ENCODE measurements at regions not wholly inside any gene's neighbourhood (a gene's known extent, or its start where the extent isn't known, plus 50 kb on each side); places are given as distances from the start of the nearest gene placed in this dataset.

- TF ChIP-seq CTCF (IDR thresholded peaks at IDR 0.05; ENCODE audit: low read depth, low read length), result no peak
- DNase-seq (ENCODE audit: low read depth, low spot score), result no peak
- H3K9me3 ChIP-seq (ENCODE audit: control insufficient read depth, insufficient read depth, low read length), result no peaks in the 10 kb centered on the region
- CTCF ChIA-PET, result no interaction called here
- POLR2A ChIA-PET, result no interaction called here
- H3K27me3 ChIP-seq (ENCODE audit: control insufficient read depth, insufficient read depth, low read length), result no peaks in the 10 kb centered on the region
- H3K4me3 ChIP-seq (ENCODE audit: low read depth, low read length), result no peak overlapping the region
- H3K27ac ChIP-seq (ENCODE audit: low read depth, low read length), result no peak overlapping the region
These were observed 509.9 kb upstream of the POU3F4 start for GRCh38 chrX:82998163-82998562.

GRCh38 chrX:83004012-83004411 is 504.1 kb upstream of the POU3F4 start:
- no peaks in the 10 kb centered on the region for H3K9me3 ChIP-seq (ENCODE audit: control insufficient read depth, insufficient read depth, low read length)
- ChIA-PET POLR2A (no interaction called here), CTCF (no interaction called here)
- H3K27ac ChIP-seq (ENCODE audit: low read depth, low read length), result no peak overlapping the region
- no peak for TF ChIP-seq CTCF (IDR thresholded peaks at IDR 0.05; ENCODE audit: low read depth, low read length)
- no peak for DNase-seq (ENCODE audit: low read depth, low spot score)
- no peaks in the 10 kb centered on the region for H3K27me3 ChIP-seq (ENCODE audit: control insufficient read depth, insufficient read depth, low read length)
- H3K4me3 ChIP-seq (ENCODE audit: low read depth, low read length), result no peak overlapping the region

- POLR2A ChIA-PET, result no interaction called here
- Histone ChIP-seq H3K27ac (ENCODE audit: low read depth, low read length) (no peak overlapping the region), H3K9me3 (ENCODE audit: control insufficient read depth, insufficient read depth, low read length) (no peaks in the 10 kb centered on the region), H3K27me3 (ENCODE audit: control insufficient read depth, insufficient read depth, low read length) (no peaks in the 10 kb centered on the region), H3K4me3 (ENCODE audit: low read depth, low read length) (no peak overlapping the region)
- CTCF ChIA-PET, result no interaction called here
- no peak for DNase-seq (ENCODE audit: low read depth, low spot score)
- TF ChIP-seq CTCF (IDR thresholded peaks at IDR 0.05; ENCODE audit: low read depth, low read length), result 0 out of 2 replicates have a peak, but pooled peaks have one; percentile 10
These were observed 499.7 kb upstream of the POU3F4 start for GRCh38 chrX:83008415-83008814.

GRCh38 chrX:83019258-83019657 is 488.8 kb upstream of the POU3F4 start:
- DNase-seq (ENCODE audit: low read depth, low spot score), result no peak
- no peak for TF ChIP-seq CTCF (IDR thresholded peaks at IDR 0.05; ENCODE audit: low read depth, low read length)
- Histone ChIP-seq H3K4me3 (ENCODE audit: low read depth, low read length) (no peak overlapping the region), H3K27me3 (ENCODE audit: control insufficient read depth, insufficient read depth, low read length) (no peaks in the 10 kb centered on the region), H3K9me3 (ENCODE audit: control insufficient read depth, insufficient read depth, low read length) (no peaks in the 10 kb centered on the region), H3K27ac (ENCODE audit: low read depth, low read length) (no peak overlapping the region)
- POLR2A ChIA-PET, result no interaction called here
- CTCF ChIA-PET, result no interaction called here

- no peaks in the 10 kb centered on the region for H3K27me3 ChIP-seq (ENCODE audit: control insufficient read depth, insufficient read depth, low read length)
- no peak for DNase-seq (ENCODE audit: low read depth, low spot score)
- no peaks in the 10 kb centered on the region for H3K9me3 ChIP-seq (ENCODE audit: control insufficient read depth, insufficient read depth, low read length)
- no peak overlapping the region for H3K4me3 ChIP-seq (ENCODE audit: low read depth, low read length)
- ChIA-PET CTCF (no interaction called here), POLR2A (no interaction called here)
- no peak for TF ChIP-seq CTCF (IDR thresholded peaks at IDR 0.05; ENCODE audit: low read depth, low read length)
- H3K27ac ChIP-seq (ENCODE audit: low read depth, low read length), result no peak overlapping the region
These were observed 486.1 kb upstream of the POU3F4 start for GRCh38 chrX:83022020-83022419.

Measured in AG04450 (cell line).